GM03348 (cell line): ENCODE measurements at regions not wholly inside any gene's neighbourhood (a gene's known extent, or its start where the extent isn't known, plus 50 kb on each side); places are given as distances from the start of the nearest gene placed in this dataset.
"Not testable (repeated sequence)": the region's sequence is repeated elsewhere in the genome, so short reads cannot be mapped to it uniquely, and the experiment has no call there.

ENCODE experiments used
- DNase-seq: peaks from one replicate; pipeline ENCODE4 v3.0.0; 2012; ENCODE audit warnings: low spot score

DNA sequence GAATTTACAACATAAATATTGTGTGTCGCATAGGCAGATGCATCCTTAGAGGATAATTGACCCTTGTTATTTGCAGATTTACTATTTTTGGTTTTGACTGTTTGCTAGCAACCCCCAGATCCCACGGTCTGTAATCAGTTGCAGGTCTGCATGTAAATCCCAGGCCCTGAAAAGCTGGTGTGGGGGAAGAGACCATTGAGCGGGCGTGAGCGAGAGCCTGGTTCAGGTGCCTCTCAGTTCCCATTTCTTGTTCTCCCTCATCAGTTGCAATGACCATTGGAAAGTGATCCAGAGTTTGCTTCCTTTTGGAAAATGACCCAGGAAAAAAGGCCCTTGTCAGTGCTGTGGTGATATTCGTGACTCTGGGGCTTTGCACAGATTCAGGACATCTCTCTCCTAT is 238.9 kb downstream of the UACA start:
- DNase-seq, result no peak

DNA sequence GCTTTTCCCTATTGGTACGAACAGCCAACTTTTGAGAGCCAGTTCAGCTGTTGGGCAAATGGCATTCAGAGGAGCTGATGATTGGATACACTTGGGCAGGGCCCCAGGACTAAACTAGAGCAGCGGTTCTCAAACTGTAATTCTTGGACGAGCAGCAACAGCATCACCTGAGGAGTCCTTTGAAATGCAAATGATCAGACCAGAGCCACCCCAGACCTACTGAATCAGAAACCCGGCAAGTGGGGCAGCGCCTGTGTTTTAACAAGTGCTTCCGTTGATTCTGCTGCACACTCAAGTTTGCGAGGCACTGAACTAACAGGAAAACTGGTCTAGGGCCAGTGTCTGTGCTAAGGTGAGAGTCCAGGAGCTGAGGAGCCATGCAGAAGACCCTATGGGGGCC is 239.7 kb downstream of the UACA start:
- DNase-seq, result no peak

DNA sequence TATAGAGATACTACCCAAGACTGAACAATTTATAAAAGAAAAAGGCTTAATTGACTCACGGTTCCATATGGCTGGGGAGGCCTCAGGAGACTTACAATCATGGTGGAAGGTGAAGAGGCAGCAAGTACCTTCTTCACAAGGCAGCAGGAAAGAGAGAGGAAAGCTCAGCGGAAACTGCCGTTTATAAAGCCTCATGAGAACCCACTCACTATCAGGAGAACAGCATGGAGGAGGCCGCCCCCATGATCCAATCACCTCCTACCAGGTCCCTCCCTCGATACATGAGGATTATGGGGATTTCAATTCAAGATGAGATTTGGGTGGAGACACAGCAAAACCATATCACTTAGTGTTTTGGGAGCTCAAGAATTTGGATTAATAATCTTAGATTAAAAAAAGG is 240.2 kb downstream of the UACA start:
- DNase-seq, result no peak

DNA sequence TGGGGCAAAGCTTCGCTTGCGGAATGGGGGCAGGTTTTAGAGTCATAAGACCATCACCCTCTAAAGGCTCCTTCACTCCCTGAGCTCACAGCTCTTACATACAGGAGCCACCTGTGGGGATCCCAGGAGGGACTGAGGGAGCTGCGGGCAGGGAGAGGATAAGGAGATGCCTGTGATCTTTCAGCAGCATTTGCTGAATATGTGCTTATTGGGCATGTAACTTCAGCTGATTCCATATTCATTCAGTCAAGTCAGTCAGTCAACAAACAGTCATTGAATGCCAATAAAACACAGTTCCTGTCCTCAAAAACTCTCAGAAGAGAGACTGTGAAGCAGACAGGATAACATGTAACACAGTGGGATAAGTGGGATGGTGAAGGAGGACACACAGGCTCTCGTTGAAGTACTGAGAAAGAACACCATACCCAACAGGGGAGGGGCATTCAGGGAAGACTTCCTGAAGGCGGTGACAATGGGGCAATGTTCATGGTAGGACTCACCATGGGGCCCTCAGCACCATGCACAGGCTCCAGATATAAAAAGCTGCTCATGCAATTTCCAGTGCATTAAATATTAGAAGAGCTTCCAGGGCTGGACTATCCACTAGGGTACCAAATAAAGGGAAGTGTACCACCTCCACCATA is 240.9 kb downstream of the UACA start:
- DNase-seq, result no peak

DNA sequence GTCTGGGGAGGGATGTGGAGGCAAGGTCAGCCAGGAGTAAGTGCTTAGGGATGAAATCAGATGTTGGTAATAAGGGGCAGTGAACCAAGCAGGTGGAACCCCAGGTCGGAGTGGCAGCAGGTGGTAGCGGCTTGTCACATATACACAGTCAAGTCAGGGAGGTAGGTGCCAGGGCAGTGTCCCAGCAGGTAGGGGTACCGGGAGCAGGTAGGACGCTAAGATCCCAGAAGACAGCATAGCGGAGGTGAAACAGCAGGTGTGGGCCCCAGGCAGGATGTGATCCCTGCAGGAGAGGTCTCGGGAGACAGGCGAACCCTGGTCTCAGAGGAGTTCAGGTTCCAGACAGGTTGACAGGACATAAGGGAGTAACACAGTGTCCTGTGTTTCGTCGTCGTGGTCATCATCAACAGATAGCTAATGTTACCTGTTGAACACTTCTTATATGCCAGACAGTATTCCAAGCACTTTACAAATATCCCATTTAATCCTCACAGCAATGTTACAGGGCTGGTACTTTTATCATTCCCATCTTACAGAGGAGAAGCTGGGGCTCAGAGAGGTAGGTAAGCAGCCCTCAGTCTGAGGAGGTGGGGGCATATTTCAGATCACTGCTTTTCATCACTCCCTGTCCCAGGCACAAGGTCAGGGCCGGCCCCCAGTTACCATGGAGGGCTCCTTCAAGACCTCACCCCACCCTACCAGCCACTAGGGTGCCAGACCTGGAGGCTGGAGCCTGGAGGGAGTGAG is 241.6 kb downstream of the UACA start:
- no peak for DNase-seq

DNA sequence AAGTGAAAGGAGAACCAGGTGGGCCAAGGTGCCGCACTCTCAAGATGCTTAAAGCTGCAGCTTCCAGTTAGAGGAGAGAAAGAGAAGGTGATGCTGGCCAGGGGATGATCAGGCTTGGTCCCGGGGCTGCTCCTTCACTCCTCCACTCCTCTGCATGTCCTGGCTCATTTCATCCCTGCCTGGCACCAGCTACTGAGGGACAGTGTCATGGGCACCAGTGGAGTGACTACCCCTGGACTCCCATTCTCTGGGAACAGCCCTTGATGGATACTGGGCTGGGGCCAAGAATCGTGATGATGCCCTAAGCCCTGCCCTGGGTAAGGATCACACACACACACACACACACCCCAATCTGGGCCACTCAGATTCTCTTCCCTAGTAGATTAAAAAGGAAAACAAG is 243.7 kb downstream of the UACA start:
- no peak for DNase-seq

DNA sequence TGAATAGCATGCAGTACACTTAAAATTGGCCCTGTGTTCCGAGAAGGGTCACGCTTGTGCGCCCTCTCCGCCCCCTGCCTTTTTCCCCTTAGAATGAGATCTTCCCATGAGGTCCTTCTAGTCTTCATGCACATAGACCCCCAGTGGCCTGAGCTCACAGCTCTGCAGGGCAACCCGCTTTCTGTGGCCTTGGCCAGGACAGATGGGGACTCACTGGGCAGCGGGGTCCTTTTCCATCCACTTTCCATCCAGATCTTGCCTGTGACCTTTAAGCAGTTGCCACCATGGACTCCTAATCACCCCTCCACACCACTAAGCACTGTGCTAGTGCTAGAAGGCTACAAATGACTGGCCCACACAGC is 244.4 kb downstream of the UACA start:
- no peak for DNase-seq

DNA sequence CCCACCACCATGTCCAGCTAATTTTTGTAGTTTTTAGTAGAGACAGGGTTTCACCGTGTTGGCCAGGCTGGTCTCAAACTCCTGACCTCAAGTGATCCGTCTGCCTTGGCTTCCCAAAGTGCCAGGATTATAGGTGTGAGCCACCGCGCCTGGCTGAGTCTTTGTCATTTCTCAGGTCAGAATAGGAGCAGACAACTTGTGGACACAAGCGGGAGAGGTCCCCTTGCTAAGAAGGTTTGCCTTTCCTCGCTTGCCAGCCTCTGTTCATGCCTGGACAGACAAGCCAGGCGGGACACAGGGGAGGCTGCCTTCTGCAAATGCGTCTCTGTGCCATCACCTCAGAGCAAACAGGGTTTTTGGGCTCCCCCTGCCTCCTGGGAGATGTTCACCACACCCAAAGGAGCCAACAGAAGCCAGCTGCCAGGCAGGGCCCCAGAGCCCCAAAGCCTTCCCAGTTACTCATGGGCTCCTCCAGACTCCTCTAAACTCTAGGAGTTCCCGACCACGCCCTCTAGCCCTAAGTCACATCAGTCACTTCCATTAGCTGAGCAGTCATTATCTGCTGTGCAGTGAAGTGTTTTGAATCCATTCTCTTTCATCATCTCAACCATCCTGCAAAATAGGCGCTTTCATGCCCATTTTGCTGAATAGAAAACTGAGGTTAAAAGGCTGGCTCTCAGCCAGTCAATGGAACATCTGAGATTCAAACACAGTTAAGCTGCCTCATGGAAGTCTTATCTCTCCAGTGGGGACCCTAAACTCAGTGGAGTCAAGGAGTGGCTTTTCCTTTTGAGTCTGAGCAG is 245.0 kb downstream of the UACA start:
- no peak for DNase-seq

DNA sequence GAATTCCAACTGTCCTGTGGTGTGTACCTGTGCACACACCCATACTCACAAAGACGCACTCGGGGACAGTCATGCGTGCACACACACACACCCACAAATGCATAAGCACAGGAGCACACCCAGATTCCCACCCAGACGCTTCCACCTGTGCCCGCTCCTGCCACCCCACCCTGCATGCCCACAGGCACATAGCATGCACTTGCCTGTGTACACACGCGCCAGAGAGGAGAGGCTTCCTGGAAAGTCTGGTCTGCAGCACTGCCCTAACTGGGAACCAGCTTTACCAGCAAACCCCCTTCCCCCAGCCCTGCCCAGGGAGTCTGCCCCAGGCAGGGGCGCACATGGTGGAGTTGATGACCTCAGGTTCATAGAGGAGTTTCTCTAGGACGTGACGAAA is 246.2 kb downstream of the UACA start:
- DNase-seq, result no peak

DNA sequence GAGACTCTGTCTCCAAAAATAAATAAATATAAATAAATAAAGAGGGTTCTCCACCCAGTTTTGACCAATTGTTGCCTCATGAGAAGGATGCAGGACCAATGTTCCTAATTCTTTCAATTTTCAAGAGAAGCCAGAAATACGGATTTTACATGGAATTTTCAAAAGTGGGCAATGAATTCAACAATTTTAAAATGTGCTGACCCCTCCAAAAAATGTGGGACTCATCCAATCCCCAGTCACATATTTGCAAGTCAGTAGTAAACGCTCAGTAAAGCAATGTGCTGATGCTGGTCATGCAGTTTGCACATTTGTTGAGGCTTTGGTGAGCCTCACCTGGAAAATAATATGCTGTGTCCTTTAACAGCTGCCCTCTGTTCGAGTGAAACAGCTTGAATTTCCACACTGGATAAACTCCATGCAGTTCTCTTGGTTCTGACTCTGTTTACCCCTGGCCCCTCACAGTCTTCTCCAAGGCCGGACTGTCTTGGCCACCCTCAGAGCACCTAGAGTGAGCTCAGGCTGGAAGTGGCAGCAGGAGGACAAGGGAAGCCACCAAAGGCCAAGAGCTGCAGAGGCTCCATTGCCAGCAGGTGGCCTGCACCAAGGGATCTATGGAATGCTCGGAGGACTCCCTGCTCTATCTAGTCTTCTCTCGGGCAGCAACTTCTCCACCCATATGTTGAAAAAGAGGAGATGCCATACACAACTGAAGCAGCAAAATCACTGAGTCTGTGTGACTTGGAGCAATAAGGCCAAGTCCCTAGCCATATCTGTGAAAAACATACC is 246.8 kb downstream of the UACA start:
- no peak for DNase-seq

DNA sequence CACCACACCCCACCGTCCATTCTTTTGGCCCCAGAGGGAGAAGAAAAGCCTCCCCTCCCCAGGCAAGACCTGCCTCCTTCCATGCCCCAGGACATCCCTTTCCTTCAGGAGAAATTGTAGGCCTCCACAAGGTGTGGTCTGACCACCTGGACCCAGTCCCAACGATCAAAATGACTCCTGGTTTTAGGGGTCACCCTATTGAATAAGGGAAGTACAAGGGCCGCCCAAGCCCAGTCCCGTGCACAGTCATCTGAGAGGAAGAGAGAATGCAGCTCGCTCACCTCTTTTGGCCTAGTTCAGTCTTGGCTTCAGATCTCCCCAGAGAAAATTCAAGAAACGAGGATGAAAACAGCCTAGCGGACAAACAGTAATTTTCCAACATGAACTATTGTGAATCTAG is 249.1 kb downstream of the UACA start:
- no peak for DNase-seq

DNA sequence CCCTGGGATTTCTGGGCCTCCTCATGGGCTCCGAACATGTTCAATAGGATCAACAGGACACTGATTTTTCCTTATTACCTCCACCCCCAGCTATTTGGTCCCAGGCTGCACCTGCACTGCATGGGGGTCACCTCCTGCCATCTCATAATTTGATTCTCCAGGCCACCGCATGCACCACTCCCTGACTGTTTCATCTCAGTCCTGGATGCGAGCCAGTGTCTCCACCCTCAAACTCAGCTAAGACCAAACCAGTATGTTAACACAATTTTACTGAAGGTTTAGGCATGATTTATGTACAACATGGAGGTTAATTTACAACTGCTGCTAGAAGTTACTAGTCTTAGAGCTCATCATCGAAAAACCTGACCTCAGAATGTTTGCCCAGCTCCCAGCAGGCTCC is 249.5 kb downstream of the UACA start:
- DNase-seq, result no peak

DNA sequence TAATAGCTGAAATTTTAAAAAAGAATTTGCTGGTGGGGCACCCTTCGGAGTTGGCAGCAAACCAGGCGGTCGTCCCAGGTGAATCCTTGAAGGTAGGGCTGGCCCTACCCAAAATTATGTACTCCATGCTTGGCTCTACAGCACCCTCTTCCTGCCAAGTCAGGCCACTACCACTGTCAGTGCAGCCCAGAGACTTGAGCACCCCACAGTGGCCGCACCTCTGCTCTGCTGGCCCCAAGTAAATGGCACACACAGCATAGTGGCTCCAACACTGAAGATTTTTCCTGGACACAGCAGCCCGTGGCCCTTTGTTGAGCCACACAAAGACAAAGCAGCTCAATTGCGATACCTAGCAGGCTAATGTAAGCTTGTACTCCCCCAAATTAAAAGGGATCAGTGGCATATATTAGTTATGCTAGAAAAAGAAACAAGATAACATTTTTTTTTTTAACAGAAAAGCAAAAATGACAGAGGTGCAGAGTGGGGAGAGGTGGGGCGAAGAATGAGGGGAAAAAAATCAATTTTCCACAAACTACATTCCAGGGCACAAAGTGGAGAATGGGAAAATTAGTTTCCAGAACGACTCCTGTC is 250.5 kb downstream of the UACA start:
- peak; percentile 50 for DNase-seq

DNA sequence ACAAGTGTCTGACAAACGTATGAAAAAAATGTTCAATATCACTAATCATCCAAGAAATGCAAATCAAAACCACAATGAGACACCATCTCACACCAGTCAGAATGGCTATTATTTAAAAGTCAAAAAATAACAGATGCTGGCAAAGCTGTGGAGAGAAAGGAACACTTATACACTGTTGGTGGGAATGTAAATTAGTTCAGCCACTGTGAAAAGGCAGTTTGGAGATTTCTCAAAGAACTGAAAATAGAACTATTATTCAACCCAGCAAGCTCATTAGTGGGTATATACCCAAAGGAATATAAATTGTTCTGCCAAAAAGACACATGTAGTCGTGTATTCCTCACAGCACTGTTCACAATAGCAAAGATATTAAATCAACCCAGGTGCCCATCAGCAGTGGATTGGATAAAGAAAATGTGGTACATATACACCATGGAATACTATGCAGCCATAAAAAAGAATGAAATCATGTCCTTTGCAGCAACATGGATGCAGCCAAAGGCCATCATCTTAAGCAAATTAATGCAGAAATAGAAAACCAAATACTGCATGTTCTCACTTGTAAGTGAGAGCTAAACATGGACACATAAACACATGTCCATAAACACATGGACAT is 251.3 kb downstream of the UACA start:
- not testable (repeated sequence) for DNase-seq

DNA sequence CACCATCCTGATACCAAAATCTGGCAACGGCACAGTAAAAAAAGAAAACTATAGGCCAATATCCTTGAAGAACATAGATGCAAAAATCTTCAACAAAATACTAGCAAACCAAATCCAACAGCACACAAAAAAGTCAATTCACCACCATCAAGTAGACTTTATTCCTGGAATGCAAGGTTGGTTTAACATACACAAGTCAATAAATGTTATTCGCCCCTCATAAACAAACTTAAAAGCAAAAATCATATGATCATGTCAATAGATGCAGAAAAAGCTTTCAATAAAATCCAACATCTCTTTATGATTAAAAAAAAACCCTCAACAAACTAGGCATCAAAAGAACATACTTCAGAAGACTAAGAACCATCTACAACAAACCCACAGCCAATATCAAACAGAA is 252.9 kb downstream of the UACA start:
- DNase-seq, result no peak

DNA sequence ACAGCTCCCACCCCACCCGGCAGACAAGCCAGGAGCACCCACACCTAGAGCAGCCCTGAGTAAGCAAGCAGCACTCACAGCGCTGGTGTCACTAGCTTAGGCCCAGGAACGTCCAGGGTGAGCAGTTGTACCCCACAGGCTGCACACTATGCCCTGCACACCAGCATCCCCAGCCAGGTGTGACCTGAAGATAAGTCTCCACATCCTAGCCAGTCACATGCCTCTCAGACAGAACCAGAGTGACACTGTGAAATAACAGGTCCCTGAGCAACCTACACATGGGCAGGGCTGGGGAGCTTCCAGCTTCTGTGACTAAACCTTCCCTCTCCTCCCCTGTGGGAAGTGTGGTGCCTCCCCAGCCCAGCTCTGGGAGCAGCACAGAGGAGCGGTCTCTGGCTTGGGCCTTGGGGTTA is 253.6 kb downstream of the UACA start:
- DNase-seq, result no peak

DNA sequence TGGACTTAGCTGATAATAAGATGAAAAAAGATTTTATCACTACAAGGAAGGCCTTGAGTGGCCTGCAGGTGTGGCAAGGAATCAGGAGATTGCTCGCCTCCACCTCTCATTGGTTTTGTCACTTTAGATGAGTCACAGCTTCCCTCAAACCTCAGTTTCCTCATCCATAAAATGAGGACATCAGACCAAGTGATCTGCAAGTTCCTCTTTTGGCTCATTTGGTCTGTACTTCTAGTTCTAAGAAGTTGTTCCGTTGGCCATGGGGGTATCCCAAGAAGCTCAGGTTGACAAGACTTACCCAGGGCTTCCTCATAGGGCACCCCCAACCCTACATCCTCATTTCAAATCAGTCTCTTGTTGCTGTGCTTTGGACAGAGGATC is 254.1 kb downstream of the UACA start:
- DNase-seq, result no peak

DNA sequence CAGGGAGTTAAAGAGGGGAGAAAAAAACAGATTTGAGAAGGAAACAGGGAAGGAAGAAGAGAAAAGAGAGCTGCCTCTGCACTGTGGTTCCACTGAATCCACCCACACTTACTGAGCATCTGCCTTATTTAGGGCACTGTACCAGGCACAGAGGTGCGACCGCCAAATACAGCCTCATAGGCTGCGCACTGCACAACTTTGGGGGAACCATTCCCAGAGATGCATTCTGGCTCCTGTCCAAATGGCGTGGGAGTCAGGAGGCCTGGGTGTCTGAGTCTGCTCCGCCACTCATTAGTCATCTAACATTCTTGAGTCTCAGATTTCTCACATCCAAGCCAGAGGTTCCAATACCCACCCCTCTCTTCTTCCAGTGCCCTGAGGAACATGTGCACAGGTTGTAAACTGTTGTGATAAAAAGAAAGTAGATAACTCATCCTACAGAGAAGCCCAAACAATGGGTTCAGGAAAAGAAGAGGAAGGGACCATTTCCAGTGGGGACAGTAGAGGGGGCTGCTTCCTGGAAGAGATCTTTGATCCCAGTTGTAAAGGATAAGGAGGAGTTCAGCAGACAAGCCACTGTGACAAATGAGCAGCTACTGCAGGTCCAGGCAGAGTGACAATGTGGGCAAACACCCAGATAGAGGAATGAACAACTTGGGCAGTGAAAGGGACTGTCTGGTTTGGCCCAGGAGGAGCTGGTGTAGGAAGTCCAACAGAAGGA is 254.6 kb downstream of the UACA start:
- DNase-seq, result peak; percentile 89

DNA sequence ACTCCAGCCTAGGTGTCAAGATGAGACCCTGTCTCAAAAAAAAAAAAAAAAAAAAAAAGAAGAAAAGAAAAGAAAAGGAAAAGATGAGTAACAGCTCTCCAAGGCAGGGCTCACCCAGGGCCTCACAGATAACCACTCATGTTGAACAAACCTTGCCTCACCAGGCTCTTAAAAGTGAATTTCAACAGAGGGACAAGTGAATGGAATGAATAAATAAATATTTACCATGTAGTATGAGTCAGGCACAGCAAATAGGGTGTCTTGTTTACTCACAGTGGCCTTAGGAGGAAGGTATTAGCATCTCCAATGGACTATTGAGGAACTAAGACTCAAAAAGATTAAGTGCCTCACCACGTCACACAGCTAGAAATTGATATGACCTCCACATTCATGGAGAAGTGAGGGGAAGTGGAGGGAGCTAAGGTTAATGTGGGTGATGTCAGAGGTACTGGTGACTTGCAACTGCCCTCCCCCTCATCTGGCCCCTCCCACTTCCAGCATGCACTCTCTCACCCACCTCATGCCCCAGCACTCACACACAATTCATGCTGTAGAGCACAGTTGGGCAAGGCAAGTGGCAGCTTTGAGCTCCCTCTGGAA is 255.5 kb downstream of the UACA start:
- DNase-seq, result no peak
